ENCODE measurements at regions not wholly inside any gene's neighbourhood (a gene's known extent, or its start where the extent isn't known, plus 50 kb on each side); places are given as distances from the start of the nearest gene placed in this dataset.
"Not testable (repeated sequence)": the region's sequence is repeated elsewhere in the genome, so short reads cannot be mapped to it uniquely, and the experiment has no call there.

GRCh38 chrX:63436865-63437264 lies 85.7 kb upstream of the SPIN4 start:
- H3K27ac Mint-ChIP-seq = no peak overlapping the region
- no peaks in the 10 kb centered on the region for H3K27me3 Mint-ChIP-seq
- no peak for DNase-seq (ENCODE audit: low spot score)
- H3K9me3 Mint-ChIP-seq = no peaks in the 10 kb centered on the region
- no peak overlapping the region for H3K4me3 Mint-ChIP-seq
- H3K4me1 Mint-ChIP-seq (ENCODE audit: low read depth in 2 of 2) = peaks cover 20 to 21% of the 10 kb centered on the region in 2 donors
- ATAC-seq = no peak
- H3K36me3 Mint-ChIP-seq = peaks cover 10% of the 10 kb centered on the region

GRCh38 chrX:63434665-63435064 lies 83.5 kb upstream of the SPIN4 start:
- ATAC-seq (no peak), DNase-seq (ENCODE audit: low spot score) (no peak)
- H3K27ac Mint-ChIP-seq = no peak overlapping the region
- no peaks in the 10 kb centered on the region for H3K27me3 Mint-ChIP-seq
- H3K4me1 Mint-ChIP-seq (ENCODE audit: low read depth in 2 of 2) = peaks cover 10 to 12% of the 10 kb centered on the region in 2 donors
- H3K36me3 Mint-ChIP-seq = peaks cover 6% of the 10 kb centered on the region
- no peak overlapping the region for H3K4me3 Mint-ChIP-seq
- H3K9me3 Mint-ChIP-seq = no peaks in the 10 kb centered on the region

DNA sequence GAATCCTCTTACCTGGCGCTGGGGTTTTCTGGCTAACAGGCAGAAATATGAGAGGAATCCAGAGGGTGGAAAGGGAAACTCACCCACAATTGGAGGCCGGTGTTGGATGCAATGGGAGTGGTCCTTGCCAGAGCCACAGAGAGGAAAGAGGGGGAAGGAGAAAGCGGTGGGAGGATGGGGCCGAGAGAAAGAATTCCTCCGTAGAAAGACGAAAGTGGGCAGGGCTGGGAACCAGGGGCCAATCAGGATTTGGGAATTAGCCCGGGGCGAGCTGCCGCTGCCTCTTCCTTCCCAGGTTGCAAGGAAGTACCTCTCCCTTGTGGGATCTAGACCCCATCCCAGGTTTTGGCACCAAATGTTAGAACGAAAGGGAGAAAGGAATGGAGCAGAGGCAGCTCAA lies 83.1 kb upstream of the SPIN4 start:
- Mint-ChIP-seq H3K27me3 (no peaks in the 10 kb centered on the region), H3K4me1 (ENCODE audit: low read depth in 2 of 2) (peaks cover 6 to 9% of the 10 kb centered on the region in 2 donors), H3K36me3 (peaks cover 4% of the 10 kb centered on the region), H3K27ac (no peak overlapping the region), H3K9me3 (no peaks in the 10 kb centered on the region), H3K4me3 (no peak overlapping the region)
- no peak for ATAC-seq
- DNase-seq (ENCODE audit: low spot score) = no peak

DNA sequence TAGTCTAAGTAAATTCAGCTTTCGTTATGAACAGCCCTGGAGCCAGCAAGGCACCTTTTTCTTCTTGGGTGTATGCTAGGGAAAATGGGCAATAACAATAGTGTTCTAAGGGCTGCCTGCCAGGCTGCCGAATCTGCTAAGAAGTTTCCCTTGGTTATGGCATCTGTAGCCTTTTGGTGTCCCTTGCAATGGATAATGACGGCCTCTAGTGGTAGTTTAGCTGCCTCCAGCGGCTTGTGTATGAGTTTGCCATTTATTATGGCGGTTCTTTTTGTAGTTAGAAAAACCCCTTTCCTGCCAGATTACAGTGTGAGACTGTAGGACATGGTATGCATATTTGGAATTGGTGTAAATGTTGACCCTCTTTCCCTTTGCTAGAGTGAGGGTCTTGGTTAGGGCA lies 78.9 kb upstream of the SPIN4 start:
- no peak overlapping the region for H3K4me3 Mint-ChIP-seq
- no peaks in the 10 kb centered on the region for H3K27me3 Mint-ChIP-seq
- H3K27ac Mint-ChIP-seq = no peak overlapping the region
- no peaks in the 10 kb centered on the region for H3K36me3 Mint-ChIP-seq
- DNase-seq (ENCODE audit: low spot score) = no peak
- H3K9me3 Mint-ChIP-seq = no peaks in the 10 kb centered on the region
- ATAC-seq = no peak
- peaks cover 0 to 2% of the 10 kb centered on the region in 2 donors for H3K4me1 Mint-ChIP-seq (ENCODE audit: low read depth in 2 of 2)

- ATAC-seq = no peak
- H3K27me3 Mint-ChIP-seq = peaks cover 0 to 2% of the 10 kb centered on the region in 2 donors
- peaks cover 0 to 3% of the 10 kb centered on the region in 2 donors for H3K4me1 Mint-ChIP-seq (ENCODE audit: low read depth in 2 of 2)
- no peak overlapping the region for H3K4me3 Mint-ChIP-seq
- no peaks in the 10 kb centered on the region for H3K9me3 Mint-ChIP-seq
- H3K27ac Mint-ChIP-seq = no peak overlapping the region
- no peaks in the 10 kb centered on the region for H3K36me3 Mint-ChIP-seq
- no peak for DNase-seq (ENCODE audit: low spot score)
Measured at GRCh38 chrX:63428348-63428747, 77.2 kb upstream of the SPIN4 start.

GRCh38 chrX:63426519-63426918 lies 75.4 kb upstream of the SPIN4 start:
- ATAC-seq (no peak), DNase-seq (ENCODE audit: low spot score) (no peak)
- peaks cover 0 to 2% of the 10 kb centered on the region in 2 donors for H3K27me3 Mint-ChIP-seq
- H3K27ac Mint-ChIP-seq = no peak overlapping the region
- H3K4me1 Mint-ChIP-seq (ENCODE audit: low read depth in 2 of 2) = peaks cover 0 to 3% of the 10 kb centered on the region in 2 donors
- H3K9me3 Mint-ChIP-seq = no peaks in the 10 kb centered on the region
- no peaks in the 10 kb centered on the region for H3K36me3 Mint-ChIP-seq
- no peak overlapping the region for H3K4me3 Mint-ChIP-seq

DNA sequence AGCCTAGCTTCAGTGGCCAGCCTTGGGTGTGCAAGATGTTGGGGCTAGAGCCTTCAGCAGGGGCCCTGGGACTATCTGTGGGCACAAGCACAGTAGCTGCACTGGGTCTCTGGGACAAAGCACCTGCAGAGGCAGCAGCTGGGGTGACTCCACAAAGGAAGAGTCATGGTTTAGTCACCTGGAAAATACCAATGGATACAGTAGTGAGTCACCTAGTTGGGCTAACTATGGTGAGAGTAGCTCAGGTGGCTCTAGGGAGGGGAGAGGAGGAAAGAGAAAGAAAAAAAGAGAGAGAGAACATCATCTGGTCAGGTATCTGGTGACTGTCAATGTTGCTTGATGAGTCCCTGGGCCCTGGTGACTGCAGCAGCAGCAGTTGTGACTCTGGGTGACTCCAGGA lies 72.9 kb upstream of the SPIN4 start:
- peak in 1 of 2 donors; percentile 40 for ATAC-seq
- no peak overlapping the region for H3K27ac Mint-ChIP-seq
- no peak for DNase-seq (ENCODE audit: low spot score)
- H3K36me3 Mint-ChIP-seq = no peaks in the 10 kb centered on the region
- no peaks in the 10 kb centered on the region for H3K9me3 Mint-ChIP-seq
- H3K27me3 Mint-ChIP-seq = peaks cover 0 to 2% of the 10 kb centered on the region in 2 donors
- H3K4me1 Mint-ChIP-seq (ENCODE audit: low read depth in 2 of 2) = peaks cover 0 to 3% of the 10 kb centered on the region in 2 donors
- H3K4me3 Mint-ChIP-seq = no peak overlapping the region

DNA sequence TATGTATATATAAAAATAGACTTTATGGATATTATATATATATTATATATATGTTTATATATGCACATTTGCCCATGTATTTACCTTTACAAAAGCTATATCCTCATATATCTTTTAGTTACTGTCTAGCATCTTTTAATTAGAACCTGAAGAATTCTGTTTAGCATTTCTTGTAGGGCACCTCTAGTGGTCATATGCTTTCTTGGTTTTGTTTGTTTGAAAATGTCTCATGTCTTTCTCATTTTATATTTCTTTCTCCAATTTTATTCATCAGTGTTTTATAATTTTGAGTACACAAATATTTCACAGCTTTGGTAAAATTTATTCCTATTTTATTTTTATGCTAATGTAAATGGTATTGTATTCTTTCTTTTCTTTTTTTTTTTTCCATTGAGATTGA lies 70.3 kb upstream of the SPIN4 start:
- Mint-ChIP-seq H3K4me3 (no peak overlapping the region), H3K9me3 (no peaks in the 10 kb centered on the region), H3K36me3 (no peaks in the 10 kb centered on the region), H3K27ac (no peak overlapping the region), H3K27me3 (peaks cover 0 to 2% of the 10 kb centered on the region in 2 donors), H3K4me1 (ENCODE audit: low read depth in 2 of 2) (peaks cover 0 to 3% of the 10 kb centered on the region in 2 donors)
- no peak for ATAC-seq
- DNase-seq (ENCODE audit: low spot score) = no peak

GRCh38 chrX:63418211-63418610 lies 67.1 kb upstream of the SPIN4 start:
- no peaks in the 10 kb centered on the region for H3K36me3 Mint-ChIP-seq
- no peak overlapping the region for H3K27ac Mint-ChIP-seq
- H3K27me3 Mint-ChIP-seq = no peaks in the 10 kb centered on the region
- no peak for ATAC-seq
- no peaks in the 10 kb centered on the region for H3K4me1 Mint-ChIP-seq (ENCODE audit: low read depth in 2 of 2)
- H3K9me3 Mint-ChIP-seq = no peaks in the 10 kb centered on the region
- DNase-seq (ENCODE audit: low spot score) = no peak
- H3K4me3 Mint-ChIP-seq = no peak overlapping the region

- DNase-seq (ENCODE audit: low spot score) (no peak), ATAC-seq (no peak)
- Mint-ChIP-seq H3K4me3 (no peak overlapping the region), H3K27me3 (no peaks in the 10 kb centered on the region), H3K27ac (no peak overlapping the region), H3K4me1 (ENCODE audit: low read depth in 2 of 2) (no peaks in the 10 kb centered on the region), H3K36me3 (no peaks in the 10 kb centered on the region), H3K9me3 (no peaks in the 10 kb centered on the region)
Measured at GRCh38 chrX:63417649-63418048, 66.5 kb upstream of the SPIN4 start.

GRCh38 chrX:63409934-63410333 lies 58.8 kb upstream of the SPIN4 start:
- not testable (repeated sequence) for ATAC-seq; DNase-seq (ENCODE audit: low spot score); H3K9me3 Mint-ChIP-seq; H3K4me3 Mint-ChIP-seq; H3K27me3 Mint-ChIP-seq; H3K27ac Mint-ChIP-seq; H3K4me1 Mint-ChIP-seq (ENCODE audit: low read depth in 2 of 2); H3K36me3 Mint-ChIP-seq

DNA sequence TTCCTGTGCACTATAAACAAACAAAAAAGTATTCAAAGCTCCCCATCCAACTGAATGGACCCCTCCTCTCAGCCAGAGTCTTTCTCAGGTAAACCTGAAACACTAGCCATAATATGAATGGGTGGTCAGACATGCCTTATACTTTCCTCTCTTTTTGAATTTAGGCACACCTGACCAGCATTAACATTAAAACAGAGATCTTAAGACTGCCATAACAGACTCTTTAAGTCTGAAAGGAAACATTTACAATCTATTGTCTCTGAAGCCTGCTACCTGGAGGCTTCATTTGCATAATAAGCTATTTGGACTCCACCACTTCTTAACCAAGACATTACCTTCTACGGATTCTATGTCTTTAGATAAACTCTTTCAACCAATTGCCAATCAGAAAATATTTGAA lies 56.9 kb upstream of the SPIN4 start:
- Mint-ChIP-seq H3K4me3 (no peak overlapping the region), H3K4me1 (ENCODE audit: low read depth in 2 of 2) (peaks cover 0 to 8% of the 10 kb centered on the region in 2 donors), H3K27ac (no peak overlapping the region), H3K27me3 (peaks cover 0 to 4% of the 10 kb centered on the region in 2 donors), H3K9me3 (peaks cover 3% of the 10 kb centered on the region), H3K36me3 (no peaks in the 10 kb centered on the region)
- no peak for ATAC-seq
- no peak for DNase-seq (ENCODE audit: low spot score)

- DNase-seq (ENCODE audit: low spot score) (no peak), ATAC-seq (no peak)
- Mint-ChIP-seq H3K27ac (no peak overlapping the region), H3K36me3 (no peaks in the 10 kb centered on the region), H3K4me3 (no peak overlapping the region), H3K4me1 (ENCODE audit: low read depth in 2 of 2) (peaks cover 0 to 2% of the 10 kb centered on the region in 2 donors), H3K27me3 (peaks cover 0 to 2% of the 10 kb centered on the region in 2 donors), H3K9me3 (no peaks in the 10 kb centered on the region)
Measured at GRCh38 chrX:63404332-63404731, 53.2 kb upstream of the SPIN4 start.

DNA sequence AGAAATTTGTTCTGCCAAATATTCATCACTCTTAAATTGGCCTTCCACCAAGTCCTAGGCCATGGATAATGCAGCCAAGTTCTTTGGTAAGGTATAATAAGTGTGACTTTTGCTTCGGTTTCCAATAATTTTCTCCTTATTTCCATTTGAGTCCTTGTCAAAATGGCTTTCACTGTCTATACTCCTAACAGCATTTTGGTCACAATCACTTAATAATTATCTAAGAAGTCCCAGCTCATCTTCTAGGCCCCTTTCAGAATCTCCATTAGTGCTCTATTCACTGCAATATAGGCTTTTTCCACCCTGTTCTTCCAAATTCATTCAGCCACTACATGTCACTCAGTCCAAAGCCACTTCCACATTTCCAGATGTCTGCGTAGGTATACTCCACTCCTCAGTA lies 51.0 kb upstream of the SPIN4 start:
- ATAC-seq (no peak), DNase-seq (ENCODE audit: low spot score) (no peak)
- H3K4me1 Mint-ChIP-seq (ENCODE audit: low read depth in 2 of 2) = no peaks in the 10 kb centered on the region
- no peak overlapping the region for H3K4me3 Mint-ChIP-seq
- no peak overlapping the region for H3K27ac Mint-ChIP-seq
- no peaks in the 10 kb centered on the region for H3K9me3 Mint-ChIP-seq
- no peaks in the 10 kb centered on the region for H3K27me3 Mint-ChIP-seq
- H3K36me3 Mint-ChIP-seq = no peaks in the 10 kb centered on the region

All from natural killer cell treated with Interleukin-12 subunit alpha and Interleukin-12 subunit beta and Interleukin-15 and Interleukin-18, amount 100 ng/mL, for 72 hours (primary cell).